Rectal smooth muscle tissue (tissue), 1 donor: ENCODE measurements at regions not wholly inside any gene's neighbourhood (a gene's known extent, or its start where the extent isn't known, plus 50 kb on each side); places are given as distances from the start of the nearest gene placed in this dataset.
"Not testable (repeated sequence)": the region's sequence is repeated elsewhere in the genome, so short reads cannot be mapped to it uniquely, and the experiment has no call there.

Experiments used
- H3K27ac ChIP-seq: one replicate; pipeline ENCODE4 v1.7.0; 2013; ENCODE audit warnings: low read depth, low read length, inconsistent platforms
- H3K27me3 ChIP-seq: one replicate; pipeline ENCODE4 v1.7.0; 2013; ENCODE audit warnings: low read length; ENCODE audit not compliant: control insufficient read depth, insufficient read depth
- H3K36me3 ChIP-seq: one replicate; pipeline ENCODE4 v1.7.0; 2013; ENCODE audit warnings: low read length; ENCODE audit not compliant: control insufficient read depth, insufficient read depth
- H3K4me1 ChIP-seq: one replicate; pipeline ENCODE4 v1.7.0; 2013; ENCODE audit warnings: low read length; ENCODE audit not compliant: control insufficient read depth, insufficient read depth
- H3K4me3 ChIP-seq: one replicate; pipeline ENCODE4 v1.7.0; 2013; ENCODE audit warnings: low read length
- H3K9ac ChIP-seq: one replicate; pipeline ENCODE4 v1.7.0; 2013; ENCODE audit warnings: low read length

DNA sequence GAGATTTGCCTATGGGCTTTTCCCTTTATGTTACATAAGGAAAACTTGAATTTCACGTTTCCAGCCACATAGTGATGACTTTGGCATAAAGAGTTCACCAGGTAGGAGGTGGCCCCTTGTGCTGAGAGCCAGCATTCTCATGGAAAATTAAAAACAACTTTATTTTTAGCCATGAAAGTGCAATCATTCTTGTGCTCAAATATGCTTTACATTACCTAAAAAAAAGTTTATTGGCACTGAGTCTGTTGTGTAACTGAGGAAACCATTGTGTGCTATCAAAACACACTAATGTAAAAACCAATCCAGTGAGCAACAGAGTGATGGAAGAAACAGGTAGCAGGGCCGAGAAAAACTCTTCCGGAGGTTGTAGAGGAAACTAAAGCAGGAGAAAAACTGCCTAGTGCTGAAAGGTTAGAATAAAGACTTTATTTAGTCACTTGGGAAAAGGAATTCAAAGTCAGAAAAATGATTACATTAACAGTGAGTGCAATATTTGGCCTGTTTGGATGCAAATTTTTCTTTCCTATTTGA is 332.9 kb upstream of the TMC3 start:
- not testable (repeated sequence) for H3K4me1 ChIP-seq, H3K27me3 ChIP-seq, H3K4me3 ChIP-seq, H3K9ac ChIP-seq, H3K36me3 ChIP-seq, H3K27ac ChIP-seq

DNA sequence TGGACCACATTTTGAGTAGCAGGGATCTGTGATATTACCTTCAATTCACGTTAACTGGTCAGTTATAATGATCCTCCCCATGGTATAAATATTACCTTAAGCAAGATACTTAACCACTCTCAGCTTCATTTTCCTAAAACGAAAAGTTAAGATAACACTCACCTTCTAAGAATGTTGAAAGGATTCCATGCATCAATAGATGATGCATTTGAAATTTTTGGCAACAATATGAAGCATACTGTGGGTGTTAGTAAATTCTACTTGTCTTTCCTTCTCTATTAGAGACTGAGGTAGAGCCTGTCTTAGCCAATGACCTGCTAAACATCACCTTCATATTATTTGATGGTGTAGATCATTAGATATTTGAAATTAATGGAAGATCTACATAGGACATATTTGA is 331.7 kb upstream of the TMC3 start:
- not testable (repeated sequence) for H3K4me1 ChIP-seq, H3K9ac ChIP-seq, H3K27ac ChIP-seq, H3K4me3 ChIP-seq, H3K36me3 ChIP-seq, H3K27me3 ChIP-seq

DNA sequence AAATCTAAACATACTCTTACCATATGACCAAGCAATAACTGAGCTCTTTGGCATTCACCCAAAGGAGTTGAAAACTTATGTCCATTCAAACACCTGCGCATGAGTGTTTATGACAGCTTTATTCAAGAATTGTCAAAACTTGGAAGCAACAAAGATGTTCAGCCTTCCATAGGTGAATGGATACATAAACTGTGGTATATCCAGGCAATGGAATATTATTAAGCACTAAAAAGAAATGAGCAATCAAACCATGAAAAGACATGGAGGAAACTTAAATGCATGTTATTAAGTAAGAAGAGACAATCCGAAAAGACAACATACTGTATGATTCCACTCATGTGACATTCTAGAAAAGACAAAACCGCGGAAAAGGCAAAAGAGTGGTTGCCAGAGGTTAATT is 312.0 kb upstream of the TMC3 start:
- no peak overlapping the region for H3K9ac ChIP-seq
- H3K36me3 ChIP-seq = no peaks in the 10 kb centered on the region
- H3K27ac ChIP-seq = no peak overlapping the region
- H3K4me1 ChIP-seq = no peaks in the 10 kb centered on the region
- H3K4me3 ChIP-seq = no peak overlapping the region
- no peaks in the 10 kb centered on the region for H3K27me3 ChIP-seq

DNA sequence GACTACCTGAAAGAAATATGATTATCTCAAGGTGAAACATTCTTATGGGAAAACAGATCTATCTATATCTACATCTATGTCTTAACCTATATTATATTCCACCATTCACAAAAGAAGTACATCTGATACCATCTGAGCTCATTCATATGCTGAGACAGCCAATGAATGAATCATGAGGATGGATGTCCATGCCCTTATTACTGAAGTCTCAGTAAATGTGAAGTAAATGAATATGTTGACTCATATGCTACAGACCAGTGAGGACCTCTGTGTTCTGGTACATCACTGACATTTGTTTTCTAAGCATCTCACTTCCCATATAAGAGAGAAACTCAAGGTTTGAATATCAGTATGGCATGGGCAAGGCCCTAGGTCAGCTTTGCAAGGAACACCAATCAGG is 311.2 kb upstream of the TMC3 start:
- no peak overlapping the region for H3K9ac ChIP-seq
- no peak overlapping the region for H3K27ac ChIP-seq
- no peaks in the 10 kb centered on the region for H3K27me3 ChIP-seq
- no peak overlapping the region for H3K4me3 ChIP-seq
- no peaks in the 10 kb centered on the region for H3K36me3 ChIP-seq
- H3K4me1 ChIP-seq = no peaks in the 10 kb centered on the region

DNA sequence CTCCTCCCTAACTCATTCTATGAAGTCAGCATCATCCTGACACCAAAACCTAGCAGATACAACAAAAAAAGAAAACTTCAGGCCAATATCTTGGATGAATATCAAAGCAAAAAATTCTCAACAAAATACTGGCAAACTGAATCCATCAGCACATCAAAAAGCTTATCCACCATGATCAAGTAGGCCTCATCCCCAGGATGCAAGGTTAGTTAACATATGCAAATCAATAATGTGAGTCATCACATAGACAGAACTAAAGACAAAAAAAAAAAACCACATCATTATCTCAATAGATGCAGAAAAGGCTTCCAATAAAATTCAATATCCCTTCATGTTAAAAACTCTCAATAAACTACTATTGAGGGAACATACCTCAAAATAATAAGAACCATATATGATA is 306.8 kb upstream of the TMC3 start:
- no peaks in the 10 kb centered on the region for H3K27me3 ChIP-seq
- H3K36me3 ChIP-seq = no peaks in the 10 kb centered on the region
- no peak overlapping the region for H3K4me3 ChIP-seq
- H3K4me1 ChIP-seq = no peaks in the 10 kb centered on the region
- no peak overlapping the region for H3K27ac ChIP-seq
- no peak overlapping the region for H3K9ac ChIP-seq

DNA sequence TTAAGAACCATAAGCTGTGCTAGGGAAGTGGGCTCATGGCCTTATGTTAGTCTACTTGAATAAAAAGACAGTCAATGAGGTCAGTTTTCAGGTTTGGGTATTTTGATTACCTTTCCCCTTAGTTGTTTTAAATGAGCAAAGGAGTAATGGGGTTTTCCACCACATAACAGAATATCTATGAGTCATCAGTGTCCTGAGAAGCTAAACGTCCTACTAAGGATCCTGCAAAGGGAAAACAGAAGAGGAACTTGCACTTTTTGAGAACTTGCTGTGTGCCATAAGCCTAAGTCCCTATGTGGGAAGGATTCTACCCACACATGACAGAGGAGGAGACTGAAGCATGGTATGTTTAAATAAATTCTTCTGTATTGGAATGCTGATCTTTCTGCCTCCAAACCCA is 292.8 kb upstream of the TMC3 start:
- no peak overlapping the region for H3K27ac ChIP-seq
- no peaks in the 10 kb centered on the region for H3K4me1 ChIP-seq
- H3K27me3 ChIP-seq = no peaks in the 10 kb centered on the region
- H3K9ac ChIP-seq = no peak overlapping the region
- no peaks in the 10 kb centered on the region for H3K36me3 ChIP-seq
- H3K4me3 ChIP-seq = no peak overlapping the region

DNA sequence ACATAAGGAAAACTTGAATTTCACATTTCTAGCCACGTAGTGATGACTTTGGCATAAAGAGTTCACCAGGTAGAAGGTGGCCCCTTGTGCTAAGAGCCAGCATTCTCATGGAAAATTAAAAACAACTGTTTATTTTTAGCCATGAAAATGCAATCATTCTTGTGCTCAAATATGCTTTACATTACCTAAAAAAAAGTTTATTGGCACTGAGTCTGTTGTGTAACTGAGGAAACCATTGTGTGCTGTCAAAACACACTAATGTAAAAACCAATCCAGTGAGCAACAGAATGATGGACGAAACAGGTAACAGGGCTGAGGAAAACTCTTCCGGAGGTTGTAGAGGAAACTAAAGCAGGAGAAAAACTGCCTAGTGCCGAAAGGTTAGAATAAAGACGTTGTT is 287.0 kb upstream of the TMC3 start:
- no peak overlapping the region for H3K9ac ChIP-seq
- H3K27ac ChIP-seq = no peak overlapping the region
- no peaks in the 10 kb centered on the region for H3K27me3 ChIP-seq
- H3K4me1 ChIP-seq = no peaks in the 10 kb centered on the region
- no peak overlapping the region for H3K4me3 ChIP-seq
- H3K36me3 ChIP-seq = no peaks in the 10 kb centered on the region

DNA sequence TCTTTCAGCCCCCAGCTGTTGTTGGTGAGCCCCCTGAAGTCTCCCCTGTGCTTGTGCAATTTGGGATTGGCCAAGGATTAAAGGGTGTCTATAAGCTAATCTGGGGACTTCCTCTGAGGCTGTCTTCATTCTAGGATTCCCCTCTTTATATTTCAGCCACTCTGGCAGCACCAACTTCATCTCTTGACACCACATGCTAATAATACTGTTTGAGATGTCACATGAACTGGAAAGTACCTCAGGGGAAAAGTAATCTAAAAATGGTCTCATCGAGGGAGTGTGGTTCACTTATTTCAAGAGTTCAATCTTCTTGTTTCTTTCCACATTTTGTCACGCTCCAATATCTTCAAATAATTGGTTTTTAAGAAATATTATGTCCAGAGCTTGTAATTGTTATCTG is 279.2 kb upstream of the TMC3 start:
- no peak overlapping the region for H3K27ac ChIP-seq
- H3K36me3 ChIP-seq = no peaks in the 10 kb centered on the region
- H3K27me3 ChIP-seq = no peaks in the 10 kb centered on the region
- H3K4me1 ChIP-seq = no peaks in the 10 kb centered on the region
- no peak overlapping the region for H3K9ac ChIP-seq
- H3K4me3 ChIP-seq = no peak overlapping the region

DNA sequence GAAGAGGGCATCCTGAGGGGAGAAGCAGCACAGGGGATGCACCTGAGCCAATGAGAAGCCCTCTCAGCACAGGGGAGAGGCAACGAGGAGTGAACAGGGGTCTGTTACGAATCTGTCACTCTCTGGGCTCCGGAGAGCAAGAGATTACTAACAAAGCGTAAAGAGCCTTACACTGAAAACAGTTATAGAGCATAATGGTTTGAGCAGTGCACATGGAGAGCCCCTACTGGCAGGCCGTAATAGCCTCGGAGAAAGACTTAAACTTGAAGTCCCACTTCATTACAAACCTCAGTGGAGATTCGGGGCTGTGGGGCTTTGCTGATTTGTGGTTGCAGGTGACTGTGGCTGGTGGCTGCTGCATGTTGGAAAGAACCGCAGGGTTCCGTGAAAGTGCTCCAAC is 271.5 kb upstream of the TMC3 start:
- no peak overlapping the region for H3K27ac ChIP-seq
- no peak overlapping the region for H3K9ac ChIP-seq
- no peaks in the 10 kb centered on the region for H3K27me3 ChIP-seq
- no peaks in the 10 kb centered on the region for H3K36me3 ChIP-seq
- H3K4me1 ChIP-seq = no peaks in the 10 kb centered on the region
- H3K4me3 ChIP-seq = no peak overlapping the region

DNA sequence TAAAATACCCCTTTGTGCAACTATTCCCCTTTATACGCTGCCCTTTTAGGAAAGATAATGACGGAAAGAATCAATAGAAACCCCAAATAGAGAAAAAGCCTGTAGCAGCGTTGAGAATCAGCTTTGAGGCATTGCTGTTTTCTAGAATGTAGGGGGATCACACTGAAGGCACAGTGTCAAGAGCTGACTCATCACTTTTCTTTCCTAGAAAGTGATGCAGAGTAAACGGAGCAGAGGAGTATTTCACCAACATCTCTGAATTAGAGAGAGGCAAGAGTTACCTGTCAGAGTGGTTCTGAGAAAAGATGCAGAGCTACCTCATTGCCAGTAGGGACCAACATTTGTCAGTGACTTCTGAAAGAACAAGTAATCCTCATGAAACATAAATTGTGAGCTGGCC is 269.8 kb upstream of the TMC3 start:
- H3K27ac ChIP-seq = no peak overlapping the region
- no peaks in the 10 kb centered on the region for H3K27me3 ChIP-seq
- H3K4me3 ChIP-seq = no peak overlapping the region
- no peak overlapping the region for H3K9ac ChIP-seq
- H3K4me1 ChIP-seq = no peaks in the 10 kb centered on the region
- H3K36me3 ChIP-seq = no peaks in the 10 kb centered on the region

DNA sequence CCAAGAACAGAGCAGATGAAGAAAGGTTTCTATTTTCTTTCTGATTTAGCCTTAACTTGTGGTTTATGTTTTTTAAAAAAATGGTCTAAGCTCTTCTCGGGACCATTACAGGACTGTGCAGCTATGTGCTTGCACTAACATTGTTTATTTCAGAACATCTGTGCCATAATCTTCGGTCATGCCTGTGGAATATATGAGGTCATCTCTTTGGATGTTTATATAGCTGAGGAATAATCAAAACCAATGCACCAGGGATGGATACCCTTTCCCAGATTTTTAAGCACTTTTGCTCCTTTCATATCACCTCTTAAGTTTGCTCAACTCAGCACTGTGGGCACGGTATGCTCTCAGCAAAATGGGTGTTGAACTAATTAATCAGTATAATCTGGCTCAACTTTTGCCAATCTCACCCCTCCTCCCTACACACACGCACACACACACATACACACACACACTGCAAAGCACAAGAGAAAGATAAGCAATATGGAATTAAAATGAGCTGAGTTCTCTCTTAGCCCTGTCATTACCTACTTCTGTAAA is 268.5 kb upstream of the TMC3 start:
- no peak overlapping the region for H3K27ac ChIP-seq
- H3K27me3 ChIP-seq = no peaks in the 10 kb centered on the region

DNA sequence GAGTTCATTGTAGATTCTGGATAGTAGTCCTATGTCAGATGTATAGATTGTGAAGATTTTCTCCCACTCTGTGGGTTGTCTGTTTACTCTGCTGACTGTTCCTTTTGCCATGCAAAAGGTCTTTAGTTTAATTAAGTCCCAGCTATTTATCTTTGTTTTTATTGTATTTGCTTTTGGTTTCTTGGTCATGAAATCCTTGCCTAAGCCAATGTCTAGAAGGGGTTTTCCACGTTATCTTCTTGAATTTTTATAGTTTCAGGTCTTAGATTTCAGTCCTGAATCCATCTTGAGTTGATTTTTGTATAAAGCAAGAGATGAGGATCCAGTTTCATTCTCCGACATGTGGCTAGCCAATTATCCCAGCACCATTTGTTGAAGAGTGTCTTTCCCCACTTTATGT is 262.1 kb upstream of the TMC3 start:
- not testable (repeated sequence) for H3K4me1 ChIP-seq, H3K36me3 ChIP-seq, H3K9ac ChIP-seq, H3K27me3 ChIP-seq, H3K27ac ChIP-seq, H3K4me3 ChIP-seq

More for the DNA sequence above, 268.5 kb upstream of the TMC3 start:
- no peaks in the 10 kb centered on the region for H3K4me1 ChIP-seq
- no peaks in the 10 kb centered on the region for H3K36me3 ChIP-seq
- no peak overlapping the region for H3K4me3 ChIP-seq
- no peak overlapping the region for H3K9ac ChIP-seq

DNA sequence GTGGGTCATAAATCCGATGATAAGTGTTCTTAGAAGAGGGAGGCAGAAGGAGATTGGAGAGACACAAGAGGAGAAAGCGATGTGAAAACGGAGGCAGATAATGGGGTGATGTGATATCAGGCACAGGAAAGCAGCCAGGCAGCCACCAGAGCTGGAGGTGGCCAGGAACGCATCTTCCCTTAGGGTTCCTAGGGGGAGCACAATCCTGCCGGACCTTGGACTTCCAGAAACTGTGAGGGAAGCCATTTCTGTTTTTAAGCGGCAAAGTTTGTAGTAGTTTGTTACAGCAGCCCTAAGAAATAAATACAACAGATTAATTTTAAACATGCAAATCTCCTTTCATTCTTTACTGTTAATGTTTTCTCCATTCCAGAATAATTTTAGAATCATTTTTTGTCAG is 259.9 kb upstream of the TMC3 start:
- no peaks in the 10 kb centered on the region for H3K27me3 ChIP-seq
- H3K4me3 ChIP-seq = no peak overlapping the region
- H3K36me3 ChIP-seq = no peaks in the 10 kb centered on the region
- no peak overlapping the region for H3K9ac ChIP-seq
- no peak overlapping the region for H3K27ac ChIP-seq
- H3K4me1 ChIP-seq = no peaks in the 10 kb centered on the region
